Activated T-cell treated with anti-CD3 and anti-CD28 coated beads, Interleukin-2, amount 50 U/mL, for 24 hours (primary cell): ENCODE measurements at regions not wholly inside any gene's neighbourhood (a gene's known extent, or its start where the extent isn't known, plus 50 kb on each side); places are given as distances from the start of the nearest gene placed in this dataset.

Experiments used
- DNase-seq: peaks from one replicate; pipeline ENCODE4 v3.0.0-alpha.2; 2020
- H3K27ac Mint-ChIP-seq: 2 replicates; pipeline ENCODE4 v1.8.0; 2020; ENCODE audit warnings: mild to moderate bottlenecking, mixed read lengths
- H3K27me3 Mint-ChIP-seq: 2 replicates; pipeline ENCODE4 v1.8.0; 2020; ENCODE audit warnings: mixed read lengths
- H3K36me3 Mint-ChIP-seq: 2 replicates; pipeline ENCODE4 v1.8.0; 2020; ENCODE audit warnings: low read depth, mixed read lengths
- H3K4me1 Mint-ChIP-seq: 2 replicates; pipeline ENCODE4 v1.8.0; 2020; ENCODE audit warnings: low read depth, mixed read lengths
- H3K4me3 Mint-ChIP-seq: 2 replicates; pipeline ENCODE4 v1.8.0; 2020; ENCODE audit warnings: mild to moderate bottlenecking, moderate library complexity, mixed read lengths
- H3K9me3 Mint-ChIP-seq: 2 replicates; pipeline ENCODE4 v1.8.0; 2020; ENCODE audit warnings: mixed read lengths

DNA sequence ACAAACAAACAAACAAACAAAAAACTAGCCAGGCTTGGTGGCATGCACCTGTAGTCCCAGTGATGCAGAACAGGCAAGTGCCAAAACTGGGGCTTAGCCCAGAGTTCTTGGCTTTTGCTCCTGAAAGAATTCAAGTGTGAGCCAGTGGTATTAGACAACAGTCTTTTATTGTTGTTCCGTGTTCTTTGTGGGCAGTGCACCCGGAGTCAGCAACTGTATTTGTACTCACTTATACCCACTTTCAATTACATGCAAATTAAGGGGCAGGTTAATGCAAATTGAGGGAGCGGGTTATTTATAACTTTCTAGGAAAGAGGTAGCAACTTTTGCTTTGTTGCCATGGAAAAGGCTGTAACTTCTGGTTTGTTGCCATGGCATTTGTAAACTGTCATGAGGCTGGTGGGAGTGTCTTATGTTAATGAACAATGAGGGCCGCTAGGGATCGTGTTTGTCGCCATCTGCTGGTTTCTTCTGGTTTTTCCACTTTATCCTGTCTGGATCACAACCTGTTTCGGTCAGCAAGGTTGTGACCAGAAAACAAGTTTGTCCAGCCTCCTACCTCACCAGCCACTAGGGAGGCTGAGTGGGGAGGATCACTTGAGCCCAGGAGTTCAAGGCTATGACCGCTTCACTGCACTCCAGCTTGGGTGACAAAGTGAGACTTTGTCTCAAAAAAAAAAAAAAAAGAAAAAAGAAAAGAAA is 88.8 kb upstream of the ESX1 start:
- Mint-ChIP-seq H3K27ac (no peak overlapping the region), H3K36me3 (no peaks in the 10 kb centered on the region), H3K4me3 (no peak overlapping the region)

GRCh38 chrX:104342065-104342464 is 87.3 kb upstream of the ESX1 start:
- Mint-ChIP-seq H3K36me3 (no peaks in the 10 kb centered on the region), H3K27me3 (peaks cover 42% of the 10 kb centered on the region), H3K9me3 (no peaks in the 10 kb centered on the region), H3K4me1 (peaks cover 5% of the 10 kb centered on the region), H3K27ac (no peak overlapping the region), H3K4me3 (no peak overlapping the region)
- DNase-seq: no peak

More for the DNA sequence above, 88.8 kb upstream of the ESX1 start:
- peaks cover 5% of the 10 kb centered on the region for H3K4me1 Mint-ChIP-seq
- H3K9me3 Mint-ChIP-seq: no peaks in the 10 kb centered on the region
- H3K27me3 Mint-ChIP-seq: peaks cover 47% of the 10 kb centered on the region
- peak; percentile 37 for DNase-seq

DNA sequence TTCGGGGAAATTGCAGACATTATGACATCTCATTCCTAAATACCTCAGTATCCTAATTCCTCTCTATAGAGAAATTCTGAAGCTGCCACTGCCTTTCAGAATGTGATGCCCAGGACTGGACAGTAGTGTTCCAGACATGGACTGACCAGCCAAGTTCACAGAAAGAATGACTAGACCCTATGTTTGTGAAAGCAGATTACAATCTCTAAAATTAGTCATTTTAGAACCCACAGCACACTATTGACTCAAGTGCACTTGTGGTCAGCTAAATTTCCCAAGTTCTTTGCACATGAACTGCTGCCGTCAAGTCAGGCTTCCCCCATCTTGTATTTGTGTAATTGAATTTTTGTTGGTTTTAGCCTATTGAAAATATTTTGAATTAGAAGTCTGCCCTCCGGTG is 81.0 kb upstream of the ESX1 start:
- no peaks in the 10 kb centered on the region for H3K9me3 Mint-ChIP-seq
- H3K4me3 Mint-ChIP-seq: no peak overlapping the region
- no peak overlapping the region for H3K27ac Mint-ChIP-seq
- no peaks in the 10 kb centered on the region for H3K36me3 Mint-ChIP-seq
- peaks cover 18% of the 10 kb centered on the region for H3K27me3 Mint-ChIP-seq
- no peak for DNase-seq
- no peaks in the 10 kb centered on the region for H3K4me1 Mint-ChIP-seq

- Mint-ChIP-seq H3K36me3 (no peaks in the 10 kb centered on the region), H3K4me3 (no peak overlapping the region), H3K27ac (no peak overlapping the region), H3K27me3 (peaks cover 13% of the 10 kb centered on the region), H3K4me1 (no peaks in the 10 kb centered on the region), H3K9me3 (no peaks in the 10 kb centered on the region)
- DNase-seq: no peak
Observed at GRCh38 chrX:104334971-104335370, 80.2 kb upstream of the ESX1 start.

- H3K4me1 Mint-ChIP-seq: no peaks in the 10 kb centered on the region
- DNase-seq: no peak
- H3K9me3 Mint-ChIP-seq: no peaks in the 10 kb centered on the region
- H3K4me3 Mint-ChIP-seq: no peak overlapping the region
- H3K27me3 Mint-ChIP-seq: peaks cover 15% of the 10 kb centered on the region
- no peaks in the 10 kb centered on the region for H3K36me3 Mint-ChIP-seq
- no peak overlapping the region for H3K27ac Mint-ChIP-seq
Observed at GRCh38 chrX:104330966-104331365, 76.2 kb upstream of the ESX1 start.

GRCh38 chrX:104329731-104330130 is 75.0 kb upstream of the ESX1 start:
- Mint-ChIP-seq H3K27ac (no peak overlapping the region), H3K27me3 (peaks cover 20% of the 10 kb centered on the region), H3K4me3 (no peak overlapping the region), H3K4me1 (no peaks in the 10 kb centered on the region), H3K36me3 (no peaks in the 10 kb centered on the region), H3K9me3 (no peaks in the 10 kb centered on the region)
- no peak for DNase-seq

GRCh38 chrX:104325213-104325585 is 70.5 kb upstream of the ESX1 start:
- Mint-ChIP-seq H3K4me3 (no peak overlapping the region), H3K9me3 (no peaks in the 10 kb centered on the region), H3K4me1 (no peaks in the 10 kb centered on the region), H3K27ac (no peak overlapping the region), H3K27me3 (peaks cover 43% of the 10 kb centered on the region), H3K36me3 (no peaks in the 10 kb centered on the region)
- DNase-seq: no peak

DNA sequence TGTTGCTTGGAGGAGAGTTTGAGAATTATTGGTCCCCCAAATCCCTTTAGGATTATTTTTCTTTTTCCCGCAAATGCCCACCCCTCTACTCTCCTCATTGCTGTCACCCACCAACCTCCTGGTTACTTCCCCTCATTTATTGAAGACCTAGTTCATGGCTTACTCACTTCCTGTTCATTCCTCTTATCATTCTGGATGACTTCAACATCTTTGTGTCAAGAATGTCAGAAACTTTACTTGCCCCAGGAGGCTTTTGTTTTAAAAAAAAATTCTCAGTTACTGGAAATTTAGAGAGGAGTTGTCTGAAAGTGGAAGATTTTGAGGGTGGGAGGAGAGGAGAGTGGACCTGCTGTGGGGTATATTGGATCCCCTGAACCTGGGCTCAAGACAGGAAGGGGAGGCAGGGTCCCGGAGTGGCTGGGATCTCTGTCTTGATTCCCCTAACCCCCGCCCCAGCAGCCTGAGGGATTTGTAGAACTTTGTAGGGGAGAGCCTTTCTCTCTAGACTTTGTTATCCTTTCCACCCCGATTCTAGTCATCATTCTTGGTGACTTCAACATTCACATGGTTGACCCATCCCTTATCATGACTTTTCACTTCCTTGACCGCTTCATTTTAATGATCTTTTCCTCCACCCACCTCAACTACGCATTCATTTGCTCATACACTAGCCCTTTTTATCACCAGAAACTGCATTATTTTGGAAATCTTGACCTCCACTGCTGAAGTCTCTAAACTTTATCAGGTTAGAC is 69.9 kb upstream of the ESX1 start:
- H3K9me3 Mint-ChIP-seq: no peaks in the 10 kb centered on the region
- no peaks in the 10 kb centered on the region for H3K4me1 Mint-ChIP-seq
- H3K36me3 Mint-ChIP-seq: no peaks in the 10 kb centered on the region
- no peak overlapping the region for H3K27ac Mint-ChIP-seq
- DNase-seq: no peak
- H3K4me3 Mint-ChIP-seq: no peak overlapping the region
- peaks cover 46% of the 10 kb centered on the region for H3K27me3 Mint-ChIP-seq

DNA sequence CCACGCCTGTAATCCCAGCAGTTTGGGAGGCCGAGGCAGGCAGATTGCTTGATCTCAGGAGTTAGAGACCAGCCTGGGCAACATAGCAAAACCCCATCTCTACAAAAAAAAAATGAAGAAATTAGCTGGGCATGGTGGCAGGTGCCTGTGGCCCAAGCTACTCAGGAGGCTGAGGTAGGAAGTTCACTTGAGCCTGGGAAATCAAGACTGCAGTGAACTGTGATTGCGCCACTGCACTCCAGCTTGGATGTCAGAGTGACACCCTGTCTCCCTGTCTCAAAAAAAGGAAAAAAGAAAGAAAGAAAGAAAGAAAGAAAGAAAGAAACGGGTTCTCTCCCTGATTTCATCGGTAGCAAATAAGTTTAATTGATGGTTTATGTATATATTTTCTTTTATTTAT is 64.6 kb upstream of the ESX1 start:
- peaks cover 37% of the 10 kb centered on the region for H3K27me3 Mint-ChIP-seq

DNA sequence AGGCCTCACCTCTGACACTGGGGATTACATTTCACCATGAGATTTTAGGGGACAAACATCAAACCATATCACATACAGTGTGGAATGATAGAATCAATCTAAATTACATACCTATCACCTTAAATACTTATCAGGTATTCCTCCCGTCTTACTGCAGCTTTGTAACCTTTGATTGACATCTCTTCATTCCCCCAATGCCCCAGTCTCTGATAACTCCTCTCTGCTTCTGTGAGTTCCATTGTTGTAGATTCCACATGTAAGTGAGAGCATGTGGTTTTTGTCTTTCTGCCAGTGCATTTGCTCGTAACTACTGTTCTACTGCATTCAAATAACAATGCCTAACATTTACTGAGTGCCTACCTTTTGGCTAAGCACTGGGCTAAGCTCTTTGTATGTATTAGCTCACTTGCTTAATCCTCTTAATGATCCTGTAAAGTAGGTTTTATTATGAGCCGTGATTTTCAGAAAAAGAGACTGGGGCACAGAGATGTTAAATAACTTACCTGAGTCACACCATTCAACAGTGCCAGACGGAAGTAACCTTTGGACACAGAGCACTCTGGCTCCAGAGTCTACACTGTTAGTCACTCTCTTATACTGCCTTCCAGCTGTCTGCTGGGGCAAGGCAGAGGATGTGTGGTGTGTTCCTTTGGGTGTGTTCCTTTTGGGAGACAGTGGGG is 63.7 kb upstream of the ESX1 start:
- Mint-ChIP-seq H3K36me3 (no peaks in the 10 kb centered on the region), H3K27me3 (peaks cover 34% of the 10 kb centered on the region), H3K4me1 (no peaks in the 10 kb centered on the region), H3K9me3 (no peaks in the 10 kb centered on the region), H3K27ac (no peak overlapping the region), H3K4me3 (no peak overlapping the region)
- DNase-seq: no peak

More for the DNA sequence above, 64.6 kb upstream of the ESX1 start:
- no peak overlapping the region for H3K27ac Mint-ChIP-seq
- H3K4me1 Mint-ChIP-seq: no peaks in the 10 kb centered on the region
- no peak overlapping the region for H3K4me3 Mint-ChIP-seq
- no peaks in the 10 kb centered on the region for H3K9me3 Mint-ChIP-seq
- DNase-seq: no peak
- no peaks in the 10 kb centered on the region for H3K36me3 Mint-ChIP-seq

DNA sequence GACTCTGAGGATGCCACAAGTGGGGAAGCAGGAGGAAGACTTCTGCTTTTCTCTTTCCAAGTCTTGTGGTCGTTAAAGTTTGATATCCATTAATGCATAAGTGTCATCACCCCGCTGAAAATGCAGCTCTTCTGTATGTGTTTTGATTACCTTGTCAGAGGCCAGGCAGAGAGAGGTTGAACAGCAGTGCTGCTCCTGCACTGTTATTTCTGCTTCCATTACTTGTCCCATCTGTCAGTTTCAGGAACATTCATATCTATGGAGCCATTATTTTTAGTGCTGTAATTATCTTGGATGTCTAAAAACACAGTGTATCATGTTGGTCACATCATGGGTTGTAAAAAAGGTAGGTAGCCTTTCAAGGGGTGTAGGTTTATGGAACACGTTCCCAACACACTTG is 62.0 kb upstream of the ESX1 start:
- DNase-seq: no peak
- Mint-ChIP-seq H3K4me1 (no peaks in the 10 kb centered on the region), H3K36me3 (no peaks in the 10 kb centered on the region), H3K27ac (no peak overlapping the region), H3K4me3 (no peak overlapping the region), H3K9me3 (no peaks in the 10 kb centered on the region), H3K27me3 (peaks cover 29% of the 10 kb centered on the region)

GRCh38 chrX:104315555-104315954 is 60.8 kb upstream of the ESX1 start:
- Mint-ChIP-seq H3K9me3 (no peaks in the 10 kb centered on the region), H3K27me3 (peaks cover 26% of the 10 kb centered on the region), H3K4me1 (no peaks in the 10 kb centered on the region), H3K36me3 (no peaks in the 10 kb centered on the region), H3K27ac (no peak overlapping the region), H3K4me3 (no peak overlapping the region)
- no peak for DNase-seq

DNA sequence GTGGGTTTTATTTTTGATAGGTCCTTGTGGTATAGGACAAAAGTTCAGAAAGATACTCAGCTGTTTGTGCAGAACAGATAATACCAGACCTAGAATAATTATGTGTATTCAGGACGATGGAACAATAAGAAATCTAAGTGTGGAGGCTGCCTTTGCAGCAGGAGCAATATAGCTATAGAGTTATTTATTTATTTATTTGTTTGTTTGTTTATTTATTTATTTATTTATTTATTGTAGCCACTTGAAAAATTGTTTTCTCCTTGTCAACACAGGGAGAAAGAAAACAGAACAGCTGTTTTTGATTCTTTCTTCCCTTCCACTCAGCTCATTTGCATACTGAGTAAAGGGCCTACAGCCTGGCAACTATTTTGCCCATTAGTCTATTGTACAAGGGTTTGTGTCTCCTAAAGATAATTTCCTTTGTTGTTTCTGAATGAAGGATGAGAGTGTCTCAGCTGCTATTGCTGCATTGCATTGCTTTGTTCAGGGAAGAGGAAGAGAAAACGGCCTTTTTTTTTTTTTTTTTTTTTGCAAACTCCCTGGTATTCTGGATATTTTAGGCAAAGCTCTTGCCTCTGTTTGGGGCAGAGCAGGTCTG is 56.0 kb upstream of the ESX1 start:
- peaks cover 25% of the 10 kb centered on the region for H3K27me3 Mint-ChIP-seq
- no peak overlapping the region for H3K4me3 Mint-ChIP-seq
- no peak for DNase-seq
- H3K36me3 Mint-ChIP-seq: no peaks in the 10 kb centered on the region
- H3K4me1 Mint-ChIP-seq: no peaks in the 10 kb centered on the region
- H3K9me3 Mint-ChIP-seq: no peaks in the 10 kb centered on the region
- no peak overlapping the region for H3K27ac Mint-ChIP-seq

GRCh38 chrX:104310090-104310489 is 55.4 kb upstream of the ESX1 start:
- Mint-ChIP-seq H3K9me3 (no peaks in the 10 kb centered on the region), H3K4me1 (no peaks in the 10 kb centered on the region), H3K4me3 (no peak overlapping the region), H3K27me3 (peaks cover 28% of the 10 kb centered on the region), H3K36me3 (no peaks in the 10 kb centered on the region), H3K27ac (no peak overlapping the region)
- no peak for DNase-seq

GRCh38 chrX:104309169-104309568 is 54.4 kb upstream of the ESX1 start:
- H3K27me3 Mint-ChIP-seq: peaks cover 24% of the 10 kb centered on the region
- no peak overlapping the region for H3K27ac Mint-ChIP-seq
- no peaks in the 10 kb centered on the region for H3K4me1 Mint-ChIP-seq
- H3K4me3 Mint-ChIP-seq: no peak overlapping the region
- H3K9me3 Mint-ChIP-seq: no peaks in the 10 kb centered on the region
- no peak for DNase-seq
- no peaks in the 10 kb centered on the region for H3K36me3 Mint-ChIP-seq
